ENCODE measurements at regions not wholly inside any gene's neighbourhood (a gene's known extent, or its start where the extent isn't known, plus 50 kb on each side); places are given as distances from the start of the nearest gene placed in this dataset.
"Not testable (repeated sequence)": the region's sequence is repeated elsewhere in the genome, so short reads cannot be mapped to it uniquely, and the experiment has no call there.

- DNase-seq: no peak
Observed at GRCh38 chr2:187995556-187995955, 296.1 kb upstream of the GULP1 start.

GRCh38 chr2:187996630-187997029 lies 295.0 kb upstream of the GULP1 start:
- DNase-seq: no peak

GRCh38 chr2:188000189-188000588 lies 291.5 kb upstream of the GULP1 start:
- no peak for DNase-seq

GRCh38 chr2:188003800-188004199 lies 287.9 kb upstream of the GULP1 start:
- no peak for DNase-seq

GRCh38 chr2:188013767-188014166 lies 277.9 kb upstream of the GULP1 start:
- DNase-seq: no peak

GRCh38 chr2:188016917-188017316 lies 274.8 kb upstream of the GULP1 start:
- DNase-seq: no peak

GRCh38 chr2:188022389-188022788 lies 269.3 kb upstream of the GULP1 start:
- no peak for DNase-seq

- DNase-seq: no peak
Observed at GRCh38 chr2:188023035-188023434, 268.6 kb upstream of the GULP1 start.

GRCh38 chr2:188024811-188025210 lies 266.9 kb upstream of the GULP1 start:
- DNase-seq: no peak

GRCh38 chr2:188028739-188029138 lies 262.9 kb upstream of the GULP1 start:
- DNase-seq: no peak

GRCh38 chr2:188032306-188032705 lies 259.4 kb upstream of the GULP1 start:
- no peak for DNase-seq

GRCh38 chr2:188032786-188033185 lies 258.9 kb upstream of the GULP1 start:
- DNase-seq: no peak

- DNase-seq: not testable (repeated sequence)
Observed at GRCh38 chr2:188033240-188033639, 258.4 kb upstream of the GULP1 start.

- not testable (repeated sequence) for DNase-seq
Observed at GRCh38 chr2:188034102-188034501, 257.6 kb upstream of the GULP1 start.

GRCh38 chr2:188035377-188035776 lies 256.3 kb upstream of the GULP1 start:
- not testable (repeated sequence) for DNase-seq

- not testable (repeated sequence) for DNase-seq
Observed at GRCh38 chr2:188036786-188037185, 254.9 kb upstream of the GULP1 start.

- DNase-seq: no peak
Observed at GRCh38 chr2:188039307-188039706, 252.4 kb upstream of the GULP1 start.

- no peak for DNase-seq
Observed at GRCh38 chr2:188042412-188042811, 249.3 kb upstream of the GULP1 start.

- DNase-seq: no peak
Observed at GRCh38 chr2:188045016-188045415, 246.7 kb upstream of the GULP1 start.

GRCh38 chr2:188046437-188046836 lies 245.2 kb upstream of the GULP1 start:
- DNase-seq: no peak

GRCh38 chr2:188047735-188048134 lies 243.9 kb upstream of the GULP1 start:
- DNase-seq: no peak

GRCh38 chr2:188050726-188051125 lies 240.9 kb upstream of the GULP1 start:
- no peak for DNase-seq

- no peak for DNase-seq
Observed at GRCh38 chr2:188051706-188052105, 240.0 kb upstream of the GULP1 start.

- DNase-seq: no peak
Observed at GRCh38 chr2:188065386-188065785, 226.3 kb upstream of the GULP1 start.

GRCh38 chr2:188068093-188068492 lies 223.6 kb upstream of the GULP1 start:
- DNase-seq: no peak
